GM18502 (cell line): ENCODE measurements at regions not wholly inside any gene's neighbourhood (a gene's known extent, or its start where the extent isn't known, plus 50 kb on each side); places are given as distances from the start of the nearest gene placed in this dataset.
"Not testable (repeated sequence)": the region's sequence is repeated elsewhere in the genome, so short reads cannot be mapped to it uniquely, and the experiment has no call there.

Source experiments
- ATAC-seq: cut with Tn5 transposase; IDR thresholded peaks from one replicate; pipeline ENCODE4 v1.9.1; 2021; ENCODE audit warnings: mild to moderate bottlenecking; ENCODE audit not compliant: unreplicated experiment, poor library complexity

- not testable (repeated sequence) for ATAC-seq
Measured at GRCh38 chr9:40939201-40939887, 189.1 kb downstream of the FOXD4L6 start.

GRCh38 chr9:40935336-40935735, 193.1 kb downstream of the FOXD4L6 start:
- ATAC-seq = no peak

GRCh38 chr9:40934480-40934879, 194.0 kb downstream of the FOXD4L6 start:
- not testable (repeated sequence) for ATAC-seq

- ATAC-seq = not testable (repeated sequence)
Measured at GRCh38 chr9:40930426-40930825, 198.1 kb downstream of the FOXD4L6 start.

GRCh38 chr9:40929488-40929845, 199.0 kb downstream of the FOXD4L6 start:
- ATAC-seq = not testable (repeated sequence)

- ATAC-seq = no peak
Measured at GRCh38 chr9:40928803-40929487, 199.5 kb downstream of the FOXD4L6 start.

- no peak for ATAC-seq
Measured at GRCh38 chr9:40927851-40928802, 200.4 kb downstream of the FOXD4L6 start.

- no peak for ATAC-seq
Measured at GRCh38 chr9:40927260-40927631, 201.2 kb downstream of the FOXD4L6 start.

- no peak for ATAC-seq
Measured at GRCh38 chr9:40926404-40927259, 201.8 kb downstream of the FOXD4L6 start.

GRCh38 chr9:40925149-40925548, 203.3 kb downstream of the FOXD4L6 start:
- ATAC-seq = no peak

- ATAC-seq = not testable (repeated sequence)
Measured at GRCh38 chr9:40916399-40916783, 212.1 kb downstream of the FOXD4L6 start.

- not testable (repeated sequence) for ATAC-seq
Measured at GRCh38 chr9:40915660-40916398, 212.7 kb downstream of the FOXD4L6 start.

- no peak for ATAC-seq
Measured at GRCh38 chr9:40914772-40915659, 213.5 kb downstream of the FOXD4L6 start.

- no peak for ATAC-seq
Measured at GRCh38 chr9:40913928-40914673, 214.4 kb downstream of the FOXD4L6 start.

- ATAC-seq = no peak
Measured at GRCh38 chr9:40913096-40913719, 215.3 kb downstream of the FOXD4L6 start.

GRCh38 chr9:40912679-40913078, 215.8 kb downstream of the FOXD4L6 start:
- not testable (repeated sequence) for ATAC-seq

- no peak for ATAC-seq
Measured at GRCh38 chr9:40911647-40912046, 216.8 kb downstream of the FOXD4L6 start.
